ENCODE measurements at regions not wholly inside any gene's neighbourhood (a gene's known extent, or its start where the extent isn't known, plus 50 kb on each side); places are given as distances from the start of the nearest gene placed in this dataset.

DNA sequence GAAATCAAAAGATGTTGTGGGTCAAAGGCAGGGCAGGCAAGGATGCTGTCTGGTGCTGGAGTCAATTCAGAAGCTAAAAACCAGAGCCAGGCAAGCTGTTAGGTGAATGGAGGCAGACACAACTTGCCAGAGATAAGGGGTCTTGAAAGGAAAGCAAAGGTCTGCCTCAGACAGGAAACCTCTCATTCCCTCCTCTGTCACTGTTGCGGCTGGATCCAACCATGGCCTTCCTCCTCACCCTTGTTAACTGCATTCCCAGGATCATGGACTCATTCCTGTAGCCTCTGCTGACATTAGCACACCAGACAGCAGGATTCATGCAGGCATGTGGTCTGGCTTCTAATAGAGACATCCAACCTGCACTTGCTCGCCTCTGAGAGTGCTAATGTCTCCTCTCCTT, 186.7 kb upstream of the HS3ST3A1 start:
- no peak for DNase-seq (ENCODE audit: low read depth)
- TF ChIP-seq, protein P1, sequence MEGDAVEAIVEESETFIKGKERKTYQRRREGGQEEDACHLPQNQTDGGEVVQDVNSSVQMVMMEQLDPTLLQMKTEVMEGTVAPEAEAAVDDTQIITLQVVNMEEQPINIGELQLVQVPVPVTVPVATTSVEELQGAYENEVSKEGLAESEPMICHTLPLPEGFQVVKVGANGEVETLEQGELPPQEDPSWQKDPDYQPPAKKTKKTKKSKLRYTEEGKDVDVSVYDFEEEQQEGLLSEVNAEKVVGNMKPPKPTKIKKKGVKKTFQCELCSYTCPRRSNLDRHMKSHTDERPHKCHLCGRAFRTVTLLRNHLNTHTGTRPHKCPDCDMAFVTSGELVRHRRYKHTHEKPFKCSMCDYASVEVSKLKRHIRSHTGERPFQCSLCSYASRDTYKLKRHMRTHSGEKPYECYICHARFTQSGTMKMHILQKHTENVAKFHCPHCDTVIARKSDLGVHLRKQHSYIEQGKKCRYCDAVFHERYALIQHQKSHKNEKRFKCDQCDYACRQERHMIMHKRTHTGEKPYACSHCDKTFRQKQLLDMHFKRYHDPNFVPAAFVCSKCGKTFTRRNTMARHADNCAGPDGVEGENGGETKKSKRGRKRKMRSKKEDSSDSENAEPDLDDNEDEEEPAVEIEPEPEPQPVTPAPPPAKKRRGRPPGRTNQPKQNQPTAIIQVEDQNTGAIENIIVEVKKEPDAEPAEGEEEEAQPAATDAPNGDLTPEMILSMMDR (IDR thresholded peaks at IDR 0.05; ENCODE audit: insufficient read depth, low read depth, low read length, missing control alignments) = no peak
- no peak overlapping the region for H3K4me3 ChIP-seq (ENCODE audit: low read length)

DNA sequence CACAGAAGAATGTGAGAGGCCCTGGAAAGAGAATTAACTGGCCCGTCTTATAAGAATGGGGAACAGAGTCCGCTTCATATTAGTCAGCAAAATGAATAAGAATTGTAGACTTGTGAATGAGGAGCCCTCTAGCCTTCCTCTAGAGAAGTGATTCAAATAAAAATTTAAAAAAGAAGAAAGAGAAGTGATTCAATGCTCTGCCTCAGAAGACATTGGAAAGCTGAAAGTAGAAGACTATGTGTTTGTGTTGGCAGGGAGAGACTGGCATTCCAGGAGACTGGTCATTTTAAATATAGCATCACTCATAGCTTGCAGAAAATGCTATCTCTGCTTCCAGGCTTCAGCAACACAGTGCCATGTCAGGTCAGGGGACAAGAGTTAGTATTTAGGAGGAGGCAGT, 190.6 kb upstream of the HS3ST3A1 start:
- no peak for DNase-seq (ENCODE audit: low read depth)
- H3K4me3 ChIP-seq (ENCODE audit: low read length) = no peak overlapping the region
- TF ChIP-seq, protein P1 (IDR thresholded peaks at IDR 0.05; ENCODE audit: insufficient read depth, low read depth, low read length, missing control alignments) = no peak

DNA sequence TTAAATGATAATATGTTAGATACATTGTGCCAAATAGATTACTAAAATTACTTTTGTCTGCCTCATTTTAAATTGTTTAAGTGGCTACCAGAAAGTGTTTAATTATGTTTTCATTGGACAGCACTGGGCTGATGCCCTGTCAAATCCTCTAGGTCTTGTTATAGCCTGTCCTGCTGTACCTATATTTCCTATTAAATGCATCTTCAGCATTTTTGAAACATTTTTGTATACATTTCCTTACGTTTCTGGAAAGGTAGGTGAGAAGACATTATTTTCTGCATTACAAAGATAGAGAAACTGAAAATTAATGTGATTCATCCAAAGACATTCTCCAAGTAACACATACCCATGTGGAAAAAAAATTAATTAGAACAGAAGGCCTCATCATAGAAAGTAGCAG, 192.2 kb upstream of the HS3ST3A1 start:
- no peak overlapping the region for H3K4me3 ChIP-seq (ENCODE audit: low read length)
- TF ChIP-seq, protein P1 (IDR thresholded peaks at IDR 0.05; ENCODE audit: insufficient read depth, low read depth, low read length, missing control alignments) = no peak
- DNase-seq (ENCODE audit: low read depth) = no peak

DNA sequence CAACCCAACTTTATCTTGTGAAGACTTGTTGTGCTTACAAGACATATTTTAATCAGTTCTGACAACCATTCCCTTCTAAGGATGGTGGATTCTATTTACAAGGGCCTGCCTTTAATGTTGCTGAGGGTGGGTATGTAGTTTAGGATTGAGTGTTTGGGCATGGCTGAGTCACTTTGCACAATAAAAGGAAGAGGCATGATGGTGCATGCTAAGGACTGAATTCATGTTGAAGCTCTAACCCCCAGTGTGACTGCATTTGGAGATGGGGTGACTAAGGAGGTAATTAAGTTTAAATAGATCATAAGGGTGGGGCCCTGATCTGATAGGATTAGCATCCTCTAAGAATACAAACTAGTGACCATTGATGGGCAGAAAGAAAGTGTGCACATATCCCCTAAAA, 196.1 kb upstream of the HS3ST3A1 start:
- TF ChIP-seq, protein P1 (IDR thresholded peaks at IDR 0.05; ENCODE audit: insufficient read depth, low read depth, low read length, missing control alignments) = no peak
- DNase-seq (ENCODE audit: low read depth) = peak; percentile 34
- no peak overlapping the region for H3K4me3 ChIP-seq (ENCODE audit: low read length)

DNA sequence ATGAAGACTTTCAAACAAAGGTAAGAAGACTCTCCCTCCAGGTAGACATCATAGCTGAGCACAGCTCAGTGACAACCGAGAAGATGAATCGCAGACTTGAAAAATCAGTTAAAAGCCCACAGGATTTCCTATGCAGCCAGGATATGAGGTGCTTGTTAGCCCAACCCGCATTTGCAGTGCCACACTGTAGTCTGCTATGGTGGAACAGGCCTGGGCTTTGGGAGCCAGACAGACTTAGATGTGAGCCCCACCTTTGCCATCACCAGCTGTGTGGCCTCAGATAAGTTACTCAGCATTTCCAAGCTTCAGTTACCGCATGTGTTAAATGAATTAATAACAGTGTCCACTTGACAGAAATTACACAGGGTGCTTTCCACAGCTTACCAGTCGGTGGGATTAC, 204.4 kb upstream of the HS3ST3A1 start:
- no peak overlapping the region for H3K4me3 ChIP-seq (ENCODE audit: low read length)
- no peak for DNase-seq (ENCODE audit: low read depth)
- TF ChIP-seq, protein P1 (IDR thresholded peaks at IDR 0.05; ENCODE audit: insufficient read depth, low read depth, low read length, missing control alignments) = no peak

DNA sequence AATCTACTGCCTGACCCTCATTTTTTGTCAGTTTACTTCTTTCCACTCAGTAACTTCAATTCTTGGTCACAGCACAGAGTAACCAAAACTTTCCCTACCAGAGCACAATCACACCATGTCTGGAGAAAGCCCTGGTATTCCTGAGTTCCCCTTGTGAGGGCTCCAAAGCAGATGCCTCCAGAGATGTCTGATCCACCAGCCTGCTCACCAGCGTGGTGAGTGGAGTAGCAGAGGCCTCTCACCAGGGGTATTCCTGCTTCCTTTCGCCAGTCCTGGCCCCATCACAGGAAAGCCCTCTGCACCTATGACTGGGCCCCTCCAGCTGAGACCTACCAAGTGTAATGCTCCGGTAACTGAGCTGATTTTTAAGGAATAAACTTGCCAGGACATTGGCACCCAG, 205.4 kb upstream of the HS3ST3A1 start:
- DNase-seq (ENCODE audit: low read depth) = no peak
- TF ChIP-seq, protein P1 (IDR thresholded peaks at IDR 0.05; ENCODE audit: insufficient read depth, low read depth, low read length, missing control alignments) = no peak
- H3K4me3 ChIP-seq (ENCODE audit: low read length) = no peak overlapping the region

DNA sequence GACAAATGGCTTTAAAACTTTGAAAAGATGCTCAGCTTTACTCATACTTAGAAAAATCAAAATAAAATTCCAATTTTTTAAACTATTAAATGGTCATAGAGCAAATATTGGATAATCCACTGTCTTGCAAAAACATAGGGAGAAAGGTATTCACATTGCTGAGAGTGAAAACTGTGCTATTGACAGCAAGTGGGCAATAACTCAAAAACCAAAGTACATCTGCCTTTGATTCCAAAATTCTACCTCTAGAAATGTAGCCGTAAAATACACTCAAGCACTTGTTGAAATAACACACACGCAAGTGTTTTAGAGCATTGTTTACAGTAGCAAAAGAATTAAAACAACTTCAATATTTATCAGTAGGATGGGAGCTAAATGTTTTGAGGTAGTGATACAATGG, 210.6 kb upstream of the HS3ST3A1 start:
- no peak for DNase-seq (ENCODE audit: low read depth)
- TF ChIP-seq, protein P1 (IDR thresholded peaks at IDR 0.05; ENCODE audit: insufficient read depth, low read depth, low read length, missing control alignments) = no peak
- H3K4me3 ChIP-seq (ENCODE audit: low read length) = no peak overlapping the region

Measured in epithelial cell of esophagus (primary cell).